NB4 (cell line): ENCODE measurements at regions not wholly inside any gene's neighbourhood (a gene's known extent, or its start where the extent isn't known, plus 50 kb on each side); places are given as distances from the start of the nearest gene placed in this dataset.

ENCODE experiments used
- CTCF ChIP-seq: IDR thresholded peaks from one replicate; pipeline ENCODE4 v1.5.1; 2012; ENCODE audit warnings: low read depth, low read length
- POLR2A ChIP-seq: IDR thresholded peaks from 2 replicates; pipeline ENCODE4 v1.6.1; 2011; ENCODE audit warnings: mild to moderate bottlenecking; ENCODE audit not compliant: insufficient read length; ENCODE audit errors: extremely low read depth

- TF ChIP-seq POLR2A = no peak
- no peak for TF ChIP-seq CTCF
These were observed 316.6 kb upstream of the RTL1 start for GRCh38 chr14:101219896-101220703.
